PC-9 (cell line): ENCODE measurements at regions not wholly inside any gene's neighbourhood (a gene's known extent, or its start where the extent isn't known, plus 50 kb on each side); places are given as distances from the start of the nearest gene placed in this dataset.

Source experiments
- BruUV-seq: library from RNA; stranded (reverse); fragments of 400-500 nt; replicated peaks from 2 replicates; lab custom pipeline; 2021; lab: Mats Ljungman, UMichigan
- CTCF ChIA-PET: fragments of 300-600 bp; sonication (Branson Sonifier 250); formaldehyde crosslinking; loops from one replicate; lab custom pipeline; 2022; ENCODE audit warnings: antibody characterized with exemption; lab: Charles Lee
- POLR2A ChIA-PET: fragments of 300-600 bp; sonication (Branson Sonifier 250); formaldehyde crosslinking; loops from one replicate; lab custom pipeline; 2022; ENCODE audit warnings: antibody characterized with exemption; ENCODE audit not compliant: unreplicated experiment; lab: Charles Lee
- DNase-seq, 2 experiments: peaks; one replicate each; pipeline versions ENCODE4 v3.0.0 to v3.0.0-alpha.2; 2015 to 2022; ENCODE audit warnings: mixed read lengths in 1 of 2
- H2AFZ ChIP-seq: fragments of 200-600 bp; sonication (generic); 2 replicates; pipeline ENCODE4 v1.8.1; 2017; ENCODE audit warnings: antibody characterized with exemption
- H3F3A ChIP-seq: fragments of 200-600 bp; sonication (generic); 2 replicates; pipeline ENCODE4 v1.8.1; 2017; ENCODE audit warnings: antibody characterized with exemption, mild to moderate bottlenecking, low read depth; ENCODE audit not compliant: insufficient read depth
- H3K27ac ChIP-seq: fragments of 200-600 bp; sonication (generic); 2 replicates; pipeline ENCODE4 v1.6.1; 2016; ENCODE audit warnings: mixed run types
- H3K27me3 ChIP-seq: fragments of 200-600 bp; sonication (generic); 2 replicates; pipeline ENCODE4 v1.6.1; 2016; ENCODE audit warnings: low read depth, mixed run types; ENCODE audit not compliant: insufficient read depth
- H3K36me3 ChIP-seq: fragments of 200-600 bp; sonication (generic); 2 replicates; pipeline ENCODE4 v1.6.1; 2016; ENCODE audit warnings: low read depth, mixed run types
- H3K4me1 ChIP-seq: fragments of 200-600 bp; sonication (generic); replicated peaks from 2 replicates; pipeline ENCODE4 v1.6.1; 2016; ENCODE audit warnings: mixed run types; ENCODE audit not compliant: insufficient read depth
- H3K4me2 ChIP-seq: fragments of 200-600 bp; sonication (generic); 2 replicates; pipeline ENCODE4 v1.6.1; 2017; ENCODE audit warnings: mixed run types
- H3K4me3 ChIP-seq: fragments of 200-600 bp; sonication (generic); 2 replicates; pipeline ENCODE4 v1.6.1; 2016; ENCODE audit warnings: mixed run types
- H3K79me2 ChIP-seq: fragments of 200-600 bp; sonication (generic); 2 replicates; pipeline ENCODE4 v1.6.1; 2017; ENCODE audit warnings: low read depth, mixed run types
- H3K9me2 ChIP-seq: fragments of 200-600 bp; sonication (generic); 2 replicates; pipeline ENCODE4 v1.8.1; 2017; ENCODE audit warnings: mild to moderate bottlenecking; ENCODE audit not compliant: insufficient read depth
- H3K9me3 ChIP-seq: fragments of 200-600 bp; sonication (generic); 2 replicates; pipeline ENCODE4 v1.8.1; 2016; ENCODE audit warnings: low read depth; ENCODE audit not compliant: insufficient read depth
- H4K20me1 ChIP-seq: fragments of 200-600 bp; sonication (generic); 2 replicates; pipeline ENCODE4 v1.8.1; 2017; ENCODE audit not compliant: insufficient read depth
- CTCF ChIP-seq: fragments of 200-600 bp; sonication (generic); conservative IDR thresholded peaks from 2 replicates; pipeline ENCODE4 v1.6.1; 2017; ENCODE audit warnings: mixed run types, antibody characterized with exemption, mild to moderate bottlenecking, moderate library complexity
- EZH2 ChIP-seq: fragments of 200-600 bp; sonication (generic); IDR thresholded peaks from 2 replicates; pipeline ENCODE4 v1.8.0; 2017; ENCODE audit warnings: antibody characterized with exemption, low read depth
- intact Hi-C: fragments of 100-400 bp; cut with micrococcal nuclease; formaldehyde crosslinking; loops from one replicate; pipeline ENCODE4 v1.10.0; 2022; ENCODE audit not compliant: unreplicated experiment

- H3F3A ChIP-seq = no peaks in the 10 kb centered on the region
- ChIA-PET POLR2A (interaction anchor here (0.8 kb wide), 1 partner anchor 231 kb away, joined by 3 read pairs; no protein-coding TSS in a partner anchor), CTCF (no interaction called here)
- no peak overlapping the region for H3K4me3 ChIP-seq
- DNase-seq = no peak
- TF ChIP-seq CTCF = no peak
- no peak for TF ChIP-seq EZH2
- H3K79me2 ChIP-seq = no peaks in the 10 kb centered on the region
- H3K27ac ChIP-seq = no peak overlapping the region
- no peaks in the 10 kb centered on the region for H3K9me3 ChIP-seq
- no TSS peak for BruUV-seq
- no peak overlapping the region for H2AFZ ChIP-seq
- H3K4me1 ChIP-seq = no peaks in the 10 kb centered on the region
- H3K4me2 ChIP-seq = no peak overlapping the region
- no peaks in the 10 kb centered on the region; the same call in 1 of the 2 replicates for H4K20me1 ChIP-seq
- intact Hi-C loops = no loop called here
- no peaks in the 10 kb centered on the region for H3K27me3 ChIP-seq
- H3K36me3 ChIP-seq = no peaks in the 10 kb centered on the region
- H3K9me2 ChIP-seq = no peaks in the 10 kb centered on the region
Measured at GRCh38 chr7:83873459-83873858, 224.5 kb upstream of the SEMA3E start.

GRCh38 chr7:83872501-83872900 lies 223.6 kb upstream of the SEMA3E start:
- POLR2A ChIA-PET = no interaction called here
- Histone ChIP-seq H4K20me1 (no peaks in the 10 kb centered on the region; the same call in 1 of the 2 replicates), H3K4me2 (no peak overlapping the region), H3K27me3 (no peaks in the 10 kb centered on the region), H3K27ac (no peak overlapping the region), H3K4me3 (no peak overlapping the region), H3F3A (no peaks in the 10 kb centered on the region), H3K4me1 (no peaks in the 10 kb centered on the region), H3K36me3 (no peaks in the 10 kb centered on the region), H3K79me2 (no peaks in the 10 kb centered on the region), H2AFZ (no peak overlapping the region), H3K9me3 (no peaks in the 10 kb centered on the region), H3K9me2 (no peaks in the 10 kb centered on the region)
- DNase-seq = no peak
- CTCF ChIA-PET = no interaction called here
- TF ChIP-seq CTCF (no peak), EZH2 (no peak)
- intact Hi-C loops = no loop called here
- no TSS peak for BruUV-seq

- Histone ChIP-seq H3K79me2 (no peaks in the 10 kb centered on the region), H3F3A (no peaks in the 10 kb centered on the region), H3K27ac (no peak overlapping the region), H3K4me1 (no peaks in the 10 kb centered on the region), H2AFZ (no peak overlapping the region), H3K27me3 (no peaks in the 10 kb centered on the region), H3K9me3 (no peaks in the 10 kb centered on the region), H3K9me2 (no peaks in the 10 kb centered on the region), H3K4me3 (no peak overlapping the region), H3K4me2 (no peak overlapping the region), H4K20me1 (no peaks in the 10 kb centered on the region; the same call in 1 of the 2 replicates), H3K36me3 (no peaks in the 10 kb centered on the region)
- ChIA-PET CTCF (no interaction called here), POLR2A (no interaction called here)
- TF ChIP-seq EZH2 = no peak
- TF ChIP-seq CTCF = no peak
- no peak for DNase-seq
- BruUV-seq = no TSS peak
- intact Hi-C loops = no loop called here
Measured at GRCh38 chr7:83870515-83870914, 221.6 kb upstream of the SEMA3E start.
